ENCODE measurements at regions not wholly inside any gene's neighbourhood (a gene's known extent, or its start where the extent isn't known, plus 50 kb on each side); places are given as distances from the start of the nearest gene placed in this dataset.
"Not testable (repeated sequence)": the region's sequence is repeated elsewhere in the genome, so short reads cannot be mapped to it uniquely, and the experiment has no call there.

DNA sequence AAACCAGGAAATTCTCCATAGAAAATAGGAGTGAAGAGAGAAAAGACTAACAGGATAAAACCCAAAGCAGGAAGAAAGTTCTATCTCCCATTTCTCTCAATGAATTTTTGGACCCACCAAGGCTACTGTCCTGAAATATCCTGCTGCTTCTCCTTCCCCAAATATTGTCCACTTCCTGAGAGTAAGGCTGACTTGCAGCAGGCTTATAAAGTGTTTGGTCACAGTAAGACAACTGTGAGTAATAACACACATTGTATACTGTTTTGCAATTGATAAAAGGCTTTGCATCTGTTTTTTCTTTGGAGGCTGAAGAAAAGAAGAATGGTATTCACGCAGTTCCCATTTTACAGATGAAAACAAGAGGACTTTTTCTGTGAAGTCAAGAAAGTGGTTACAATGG, 52.8 kb downstream of the FOXD4L6 start:
- H3K27ac ChIP-seq (ENCODE audit: low read length); CTCF ChIA-PET; H3K9me3 ChIP-seq (ENCODE audit: control insufficient read depth, insufficient read depth, low read depth, low read length); POLR2A ChIA-PET; ATAC-seq; H3K27me3 ChIP-seq (ENCODE audit: control insufficient read depth, insufficient read depth, low read length); intact Hi-C loops (cut with micrococcal nuclease; ENCODE audit: unreplicated experiment); H3K36me3 ChIP-seq (ENCODE audit: control insufficient read depth, insufficient read depth, low read length); DNase-seq (ENCODE audit: low read depth, low spot score); H3K4me3 ChIP-seq (ENCODE audit: low read depth in 2 of 2, low read length in 2 of 2); H3K4me1 ChIP-seq (ENCODE audit: control insufficient read depth, insufficient read depth, low read length); in situ Hi-C loops (cut with HindIII; ENCODE audit: low pct_unique_long_range_greater_than_20kb, low sequenced_read_pairs); BruUV-seq (replicated peaks): not testable (repeated sequence)

- POLR2A ChIA-PET; DNase-seq (ENCODE audit: low read depth, low spot score); H3K27ac ChIP-seq (ENCODE audit: low read length); in situ Hi-C loops (cut with HindIII; ENCODE audit: low pct_unique_long_range_greater_than_20kb, low sequenced_read_pairs); H3K36me3 ChIP-seq (ENCODE audit: control insufficient read depth, insufficient read depth, low read length); BruUV-seq (replicated peaks); intact Hi-C loops (cut with micrococcal nuclease; ENCODE audit: unreplicated experiment); H3K27me3 ChIP-seq (ENCODE audit: control insufficient read depth, insufficient read depth, low read length); CTCF ChIA-PET; H3K9me3 ChIP-seq (ENCODE audit: control insufficient read depth, insufficient read depth, low read depth, low read length); H3K4me1 ChIP-seq (ENCODE audit: control insufficient read depth, insufficient read depth, low read length): not testable (repeated sequence)
- ATAC-seq = peak; percentile 92
- H3K4me3 ChIP-seq (ENCODE audit: low read depth in 2 of 2, low read length in 2 of 2) = peak overlapping the region; percentile 51 to 52
These were observed 54.0 kb downstream of the FOXD4L6 start for GRCh38 chr9:41074356-41074942.

DNA sequence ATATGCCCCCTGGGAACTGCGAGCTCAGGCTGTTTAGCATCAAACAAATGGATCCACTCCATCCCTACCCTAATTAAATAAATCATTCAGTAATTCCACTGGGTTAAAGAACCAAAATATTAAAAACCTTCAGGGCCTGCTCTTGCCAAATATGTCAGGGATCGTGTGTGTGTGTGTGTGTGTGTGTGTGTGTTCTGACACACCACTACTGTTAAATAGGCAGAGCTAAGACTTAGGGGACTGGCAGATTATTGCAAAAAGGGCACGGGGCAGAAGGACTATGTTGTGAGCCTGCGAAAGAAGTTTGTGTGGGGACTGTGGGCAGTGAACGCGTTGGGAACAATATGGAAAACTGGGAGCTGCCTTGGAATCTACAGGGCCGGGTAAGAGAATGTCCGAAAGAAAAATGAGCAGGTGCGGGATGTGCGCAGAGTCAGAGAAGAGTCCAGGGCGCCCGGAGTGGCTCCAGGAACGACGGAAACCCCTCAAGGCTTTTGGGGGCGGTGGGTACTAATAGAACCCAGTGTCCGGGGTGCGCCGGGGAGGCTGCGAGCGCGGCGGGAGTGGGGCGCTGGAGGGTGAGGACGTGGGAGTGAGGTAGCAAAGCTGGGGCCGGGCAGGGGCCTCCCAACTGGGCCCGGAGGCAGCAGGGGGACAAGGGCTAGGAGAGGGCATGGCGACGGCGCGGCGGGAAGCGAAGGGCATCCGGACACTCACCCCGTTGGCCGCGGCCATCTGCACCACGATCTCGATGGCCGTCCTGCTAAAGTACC, 54.8 kb downstream of the FOXD4L6 start:
- H3K36me3 ChIP-seq (ENCODE audit: control insufficient read depth, insufficient read depth, low read length); CTCF ChIA-PET; POLR2A ChIA-PET; H3K27me3 ChIP-seq (ENCODE audit: control insufficient read depth, insufficient read depth, low read length); BruUV-seq (replicated peaks); H3K9me3 ChIP-seq (ENCODE audit: control insufficient read depth, insufficient read depth, low read depth, low read length); in situ Hi-C loops (cut with HindIII; ENCODE audit: low pct_unique_long_range_greater_than_20kb, low sequenced_read_pairs); H3K27ac ChIP-seq (ENCODE audit: low read length); DNase-seq (ENCODE audit: low read depth, low spot score); H3K4me1 ChIP-seq (ENCODE audit: control insufficient read depth, insufficient read depth, low read length); intact Hi-C loops (cut with micrococcal nuclease; ENCODE audit: unreplicated experiment): not testable (repeated sequence)
- ATAC-seq = peak; percentile 29; the same call in 1 of the 2 replicates
- H3K4me3 ChIP-seq (ENCODE audit: low read depth in 2 of 2, low read length in 2 of 2) = peak overlapping the region; percentile 51 to 52; a peak in 3 of 4 replicates

GRCh38 chr9:41064125-41064795, 64.2 kb downstream of the FOXD4L6 start:
- H3K27me3 ChIP-seq (ENCODE audit: control insufficient read depth, insufficient read depth, low read length); BruUV-seq (replicated peaks); DNase-seq (ENCODE audit: low read depth, low spot score); in situ Hi-C loops (cut with HindIII; ENCODE audit: low pct_unique_long_range_greater_than_20kb, low sequenced_read_pairs); intact Hi-C loops (cut with micrococcal nuclease; ENCODE audit: unreplicated experiment); CTCF ChIA-PET; H3K4me1 ChIP-seq (ENCODE audit: control insufficient read depth, insufficient read depth, low read length); H3K27ac ChIP-seq (ENCODE audit: low read length); POLR2A ChIA-PET; H3K4me3 ChIP-seq (ENCODE audit: low read depth in 2 of 2, low read length in 2 of 2); H3K9me3 ChIP-seq (ENCODE audit: control insufficient read depth, insufficient read depth, low read depth, low read length); H3K36me3 ChIP-seq (ENCODE audit: control insufficient read depth, insufficient read depth, low read length): not testable (repeated sequence)
- peak; percentile 42; the same call in 1 of the 2 replicates for ATAC-seq

- ATAC-seq; POLR2A ChIA-PET; DNase-seq (ENCODE audit: low read depth, low spot score); H3K27ac ChIP-seq (ENCODE audit: low read length); intact Hi-C loops (cut with micrococcal nuclease; ENCODE audit: unreplicated experiment); H3K27me3 ChIP-seq (ENCODE audit: control insufficient read depth, insufficient read depth, low read length); H3K4me3 ChIP-seq (ENCODE audit: low read depth in 2 of 2, low read length in 2 of 2); H3K4me1 ChIP-seq (ENCODE audit: control insufficient read depth, insufficient read depth, low read length); BruUV-seq (replicated peaks); H3K36me3 ChIP-seq (ENCODE audit: control insufficient read depth, insufficient read depth, low read length); H3K9me3 ChIP-seq (ENCODE audit: control insufficient read depth, insufficient read depth, low read depth, low read length); CTCF ChIA-PET; in situ Hi-C loops (cut with HindIII; ENCODE audit: low pct_unique_long_range_greater_than_20kb, low sequenced_read_pairs): not testable (repeated sequence)
These were observed 65.2 kb downstream of the FOXD4L6 start for GRCh38 chr9:41063243-41063642.

- BruUV-seq (replicated peaks); intact Hi-C loops (cut with micrococcal nuclease; ENCODE audit: unreplicated experiment); H3K27me3 ChIP-seq (ENCODE audit: control insufficient read depth, insufficient read depth, low read length): not testable (repeated sequence)
These were observed 68.9 kb downstream of the FOXD4L6 start for GRCh38 chr9:41059603-41060002.

DNA sequence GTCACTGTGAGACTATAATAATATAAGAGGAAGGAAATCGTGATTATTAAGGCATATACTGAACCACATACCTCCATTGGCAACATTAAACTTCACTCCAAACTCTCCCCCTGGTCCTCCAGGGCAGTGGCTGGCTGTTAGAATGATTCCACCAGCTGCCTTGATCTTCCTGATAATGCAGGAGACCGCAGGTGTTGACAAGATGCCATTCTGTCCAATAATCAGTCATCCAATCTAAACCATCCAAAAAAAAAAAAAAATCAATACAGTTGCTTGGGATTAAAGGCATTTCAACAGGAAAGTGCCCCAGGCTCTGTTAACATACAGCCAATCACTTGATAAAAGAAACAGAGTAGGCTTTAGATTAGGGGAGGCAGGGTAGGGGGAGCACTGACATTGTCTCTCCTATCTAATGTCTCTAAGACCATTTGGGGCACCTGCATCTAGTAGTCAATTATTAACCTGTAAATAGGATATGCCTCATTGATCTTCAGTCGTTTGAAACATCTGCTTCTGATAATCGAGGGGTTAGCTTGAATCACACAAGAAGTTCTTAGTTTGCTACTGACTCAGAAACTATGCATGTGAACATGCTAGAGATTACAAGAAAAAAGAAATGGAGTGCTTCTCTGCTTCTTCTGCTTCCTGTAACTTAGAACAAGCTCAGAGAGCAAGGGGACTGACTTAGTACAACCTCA, 74.7 kb downstream of the FOXD4L6 start:
- ATAC-seq; POLR2A ChIA-PET; BruUV-seq (replicated peaks): not testable (repeated sequence)

More at GRCh38 chr9:41059603-41060002, 68.9 kb downstream of the FOXD4L6 start:
- H3K9me3 ChIP-seq (ENCODE audit: control insufficient read depth, insufficient read depth, low read depth, low read length); CTCF ChIA-PET; DNase-seq (ENCODE audit: low read depth, low spot score); ATAC-seq; H3K4me1 ChIP-seq (ENCODE audit: control insufficient read depth, insufficient read depth, low read length); in situ Hi-C loops (cut with HindIII; ENCODE audit: low pct_unique_long_range_greater_than_20kb, low sequenced_read_pairs); H3K4me3 ChIP-seq (ENCODE audit: low read depth in 2 of 2, low read length in 2 of 2); H3K27ac ChIP-seq (ENCODE audit: low read length); POLR2A ChIA-PET; H3K36me3 ChIP-seq (ENCODE audit: control insufficient read depth, insufficient read depth, low read length): not testable (repeated sequence)

More for the DNA sequence above, 74.7 kb downstream of the FOXD4L6 start:
- H3K36me3 ChIP-seq (ENCODE audit: control insufficient read depth, insufficient read depth, low read length); DNase-seq (ENCODE audit: low read depth, low spot score); H3K27me3 ChIP-seq (ENCODE audit: control insufficient read depth, insufficient read depth, low read length); H3K27ac ChIP-seq (ENCODE audit: low read length); H3K9me3 ChIP-seq (ENCODE audit: control insufficient read depth, insufficient read depth, low read depth, low read length); in situ Hi-C loops (cut with HindIII; ENCODE audit: low pct_unique_long_range_greater_than_20kb, low sequenced_read_pairs); CTCF ChIA-PET; H3K4me3 ChIP-seq (ENCODE audit: low read depth in 2 of 2, low read length in 2 of 2); intact Hi-C loops (cut with micrococcal nuclease; ENCODE audit: unreplicated experiment); H3K4me1 ChIP-seq (ENCODE audit: control insufficient read depth, insufficient read depth, low read length): not testable (repeated sequence)
